PC-3 (cell line): ENCODE measurements at regions not wholly inside any gene's neighbourhood (a gene's known extent, or its start where the extent isn't known, plus 50 kb on each side); places are given as distances from the start of the nearest gene placed in this dataset.

Source experiments
- ATAC-seq: fragments of 200-7000 bp; cut with Tn5 transposase; 2 replicates; pipeline ENCODE4 v1.9.1; 2020; ENCODE audit warnings: mild to moderate bottlenecking, moderate library complexity
- BruUV-seq: library from RNA; stranded (reverse); fragments of 400-500 nt; replicated peaks from 2 replicates; lab custom pipeline; 2021; lab: Mats Ljungman, UMichigan
- CTCF ChIA-PET: fragments of 300-600 bp; sonication (Branson Sonifier 250); formaldehyde crosslinking; loops from one replicate; lab custom pipeline; 2022; ENCODE audit warnings: antibody characterized with exemption; lab: Charles Lee
- POLR2A ChIA-PET: fragments of 300-600 bp; sonication (Branson Sonifier 250); formaldehyde crosslinking; loops from one replicate; lab custom pipeline; 2022; ENCODE audit warnings: antibody characterized with exemption; ENCODE audit not compliant: unreplicated experiment; lab: Charles Lee
- DNase-seq: peaks from one replicate; pipeline ENCODE4 v3.0.0-alpha.2; 2015
- H2AFZ ChIP-seq: fragments of 300-600 bp; sonication (generic); 2 replicates; pipeline ENCODE4 v1.6.0; 2016; ENCODE audit warnings: antibody characterized with exemption, low read length
- H3F3A ChIP-seq: fragments of 300-600 bp; sonication (generic); one replicate; pipeline ENCODE4 v1.6.0; 2017; ENCODE audit warnings: antibody characterized with exemption, low read length, control low read depth, mild to moderate bottlenecking; ENCODE audit not compliant: unreplicated experiment
- H3K27ac ChIP-seq: fragments of 300-600 bp; sonication (generic); 2 replicates; pipeline ENCODE4 v1.5.1; 2016; ENCODE audit warnings: mild to moderate bottlenecking, low read length
- H3K27me3 ChIP-seq: fragments of 300-600 bp; sonication (generic); 2 replicates; pipeline ENCODE4 v1.6.1; 2016; ENCODE audit warnings: low read length, mixed read lengths
- H3K36me3 ChIP-seq: fragments of 300-600 bp; sonication (generic); 2 replicates; pipeline ENCODE4 v1.6.1; 2016; ENCODE audit warnings: low read depth, mixed run types, low read length, mixed read lengths
- H3K4me1 ChIP-seq: fragments of 300-600 bp; sonication (generic); 2 replicates; pipeline ENCODE4 v1.5.1; 2016; ENCODE audit warnings: low read length; ENCODE audit not compliant: insufficient read depth
- H3K4me2 ChIP-seq: fragments of 300-600 bp; sonication (generic); 2 replicates; pipeline ENCODE4 v1.6.0; 2016; ENCODE audit warnings: low read length
- H3K4me3 ChIP-seq: fragments of 300-600 bp; sonication (generic); 2 replicates; pipeline ENCODE4 v1.5.1; 2016; ENCODE audit warnings: mild to moderate bottlenecking, low read length, mixed read lengths
- H3K79me2 ChIP-seq: fragments of 300-600 bp; sonication (generic); 2 replicates; pipeline ENCODE4 v1.6.1; 2017; ENCODE audit warnings: low read length, mixed read lengths
- H3K9ac ChIP-seq: fragments of 300-600 bp; sonication (generic); 2 replicates; pipeline ENCODE4 v1.6.0; 2016; ENCODE audit warnings: mild to moderate bottlenecking, low read length
- H3K9me2 ChIP-seq: fragments of 300-600 bp; sonication (generic); replicated peaks from 2 replicates; pipeline ENCODE4 v1.6.1; 2016; ENCODE audit warnings: mixed run types, low read length, mixed read lengths
- H3K9me3 ChIP-seq: fragments of 300-600 bp; sonication (generic); 2 replicates; pipeline ENCODE4 v1.6.1; 2016; ENCODE audit warnings: low read length, mixed read lengths
- H4K20me1 ChIP-seq: fragments of 300-600 bp; sonication (generic); 2 replicates; pipeline ENCODE4 v1.6.1; 2016; ENCODE audit warnings: low read length, mixed read lengths
- CTCF ChIP-seq: fragments of 300-600 bp; sonication (generic); conservative IDR thresholded peaks from 2 replicates; pipeline ENCODE4 v1.5.1; 2017; ENCODE audit warnings: antibody characterized with exemption, low read depth, mild to moderate bottlenecking, low read length
- EZH2 ChIP-seq: fragments of 300-600 bp; sonication (generic); IDR thresholded peaks from one replicate; pipeline ENCODE4 v1.6.1; 2017; ENCODE audit warnings: antibody characterized with exemption, mild to moderate bottlenecking, low read length; ENCODE audit not compliant: unreplicated experiment
- EZH2phosphoT487 ChIP-seq: fragments of 300-600 bp; sonication (generic); IDR thresholded peaks from 2 replicates; pipeline ENCODE4 v1.6.1; 2018; ENCODE audit warnings: mild to moderate bottlenecking, antibody characterized with exemption, low read length, borderline replicate concordance
- intact Hi-C: fragments of 100-400 bp; cut with micrococcal nuclease; formaldehyde crosslinking; loops from 2 replicates; pipeline ENCODE4 v1.9.0; 2023

GRCh38 chr16:89033796-89034572 lies 57.0 kb upstream of the CBFA2T3 start:
- BruUV-seq: no TSS peak

GRCh38 chr16:89034573-89034961 lies 57.6 kb upstream of the CBFA2T3 start:
- H3K79me2 ChIP-seq: no peaks in the 10 kb centered on the region
- no peak overlapping the region for H3K27ac ChIP-seq
- H3K27me3 ChIP-seq: peaks cover 20% of the 10 kb centered on the region
- H3K9ac ChIP-seq: no peak overlapping the region
- no peaks in the 10 kb centered on the region for H3K9me2 ChIP-seq
- no peaks in the 10 kb centered on the region for H3K36me3 ChIP-seq
- H3K4me3 ChIP-seq: no peak overlapping the region
- no peaks in the 10 kb centered on the region for H4K20me1 ChIP-seq
- no peak for DNase-seq
- CTCF ChIA-PET: no interaction called here
- TF ChIP-seq EZH2phosphoT487 (no peak), CTCF (no peak), EZH2 (no peak)
- H3F3A ChIP-seq: no peaks in the 10 kb centered on the region
- intact Hi-C loops: no loop called here
- H3K9me3 ChIP-seq: no peaks in the 10 kb centered on the region
- no peak for ATAC-seq
- H3K4me2 ChIP-seq: no peak overlapping the region
- H2AFZ ChIP-seq: no peak overlapping the region
- BruUV-seq: no TSS peak
- H3K4me1 ChIP-seq: no peaks in the 10 kb centered on the region
- POLR2A ChIA-PET: no interaction called here

More at GRCh38 chr16:89033796-89034572, 57.0 kb upstream of the CBFA2T3 start:
- H2AFZ ChIP-seq: no peak overlapping the region
- H3K4me3 ChIP-seq: no peak overlapping the region
- no peak overlapping the region for H3K4me2 ChIP-seq
- H3K9me2 ChIP-seq: no peaks in the 10 kb centered on the region
- H4K20me1 ChIP-seq: no peaks in the 10 kb centered on the region
- no peak for DNase-seq
- no peaks in the 10 kb centered on the region for H3K9me3 ChIP-seq
- H3K27me3 ChIP-seq: peaks cover 20% of the 10 kb centered on the region
- no peak for TF ChIP-seq EZH2
- TF ChIP-seq EZH2phosphoT487: no peak
- TF ChIP-seq CTCF: no peak
- intact Hi-C loops: no loop called here
- no peak overlapping the region for H3K9ac ChIP-seq
- no peaks in the 10 kb centered on the region for H3F3A ChIP-seq
- H3K27ac ChIP-seq: no peak overlapping the region
- ChIA-PET POLR2A (no interaction called here), CTCF (no interaction called here)
- H3K36me3 ChIP-seq: no peaks in the 10 kb centered on the region
- no peaks in the 10 kb centered on the region for H3K79me2 ChIP-seq
- no peaks in the 10 kb centered on the region for H3K4me1 ChIP-seq
- no peak for ATAC-seq

GRCh38 chr16:89034971-89035668 lies 58.1 kb upstream of the CBFA2T3 start:
- intact Hi-C loops: no loop called here
- no TSS peak for BruUV-seq

More at GRCh38 chr16:89034971-89035668, 58.1 kb upstream of the CBFA2T3 start:
- Histone ChIP-seq H3K4me2 (no peak overlapping the region), H3K4me3 (no peak overlapping the region), H3K27ac (no peak overlapping the region), H3K4me1 (no peaks in the 10 kb centered on the region), H3K9me2 (no peaks in the 10 kb centered on the region), H2AFZ (no peak overlapping the region), H3K9me3 (no peaks in the 10 kb centered on the region), H3K79me2 (no peaks in the 10 kb centered on the region), H3K36me3 (no peaks in the 10 kb centered on the region), H3F3A (no peaks in the 10 kb centered on the region), H3K9ac (no peak overlapping the region), H3K27me3 (peaks cover 20% of the 10 kb centered on the region), H4K20me1 (no peaks in the 10 kb centered on the region)
- CTCF ChIA-PET: no interaction called here
- POLR2A ChIA-PET: no interaction called here
- TF ChIP-seq CTCF (no peak), EZH2phosphoT487 (no peak), EZH2 (no peak)
- ATAC-seq (no peak), DNase-seq (no peak)
